Activated CD8-positive, alpha-beta memory T cell treated with anti-CD3 and anti-CD28 coated beads, Interleukin-2, amount 50 U/mL, for 48 hours (primary cell): ENCODE measurements at regions not wholly inside any gene's neighbourhood (a gene's known extent, or its start where the extent isn't known, plus 50 kb on each side); places are given as distances from the start of the nearest gene placed in this dataset.
"Not testable (repeated sequence)": the region's sequence is repeated elsewhere in the genome, so short reads cannot be mapped to it uniquely, and the experiment has no call there.

ENCODE experiments used
- DNase-seq: peaks from one replicate; pipeline ENCODE4 v3.0.0-alpha.2; 2020

- DNase-seq = no peak
Observed at GRCh38 chr10:44749151-44749550, 162.0 kb upstream of the TMEM72 start.

GRCh38 chr10:44752451-44753441 is 158.4 kb upstream of the TMEM72 start:
- no peak for DNase-seq

- DNase-seq = not testable (repeated sequence)
Observed at GRCh38 chr10:44754355-44754754, 156.8 kb upstream of the TMEM72 start.

GRCh38 chr10:44755481-44755880 is 155.7 kb upstream of the TMEM72 start:
- DNase-seq = no peak

- no peak for DNase-seq
Observed at GRCh38 chr10:44756216-44756615, 154.9 kb upstream of the TMEM72 start.

GRCh38 chr10:44757551-44758205 is 153.5 kb upstream of the TMEM72 start:
- DNase-seq = no peak

GRCh38 chr10:44759122-44759521 is 152.0 kb upstream of the TMEM72 start:
- DNase-seq = no peak

GRCh38 chr10:44760513-44760912 is 150.6 kb upstream of the TMEM72 start:
- no peak for DNase-seq

GRCh38 chr10:44761076-44761475 is 150.1 kb upstream of the TMEM72 start:
- DNase-seq = no peak

GRCh38 chr10:44763331-44763730 is 147.8 kb upstream of the TMEM72 start:
- no peak for DNase-seq

GRCh38 chr10:44765299-44765698 is 145.8 kb upstream of the TMEM72 start:
- no peak for DNase-seq

GRCh38 chr10:44766631-44767030 is 144.5 kb upstream of the TMEM72 start:
- DNase-seq = no peak

- DNase-seq = no peak
Observed at GRCh38 chr10:44769450-44769849, 141.7 kb upstream of the TMEM72 start.

- no peak for DNase-seq
Observed at GRCh38 chr10:44771233-44771995, 139.7 kb upstream of the TMEM72 start.

- no peak for DNase-seq
Observed at GRCh38 chr10:44773565-44773964, 137.6 kb upstream of the TMEM72 start.

GRCh38 chr10:44774676-44775401 is 136.3 kb upstream of the TMEM72 start:
- no peak for DNase-seq

- DNase-seq = no peak
Observed at GRCh38 chr10:44775402-44775741, 135.8 kb upstream of the TMEM72 start.

GRCh38 chr10:44776181-44776580 is 135.0 kb upstream of the TMEM72 start:
- no peak for DNase-seq

- DNase-seq = no peak
Observed at GRCh38 chr10:44779511-44779910, 131.6 kb upstream of the TMEM72 start.

- no peak for DNase-seq
Observed at GRCh38 chr10:44780426-44780825, 130.7 kb upstream of the TMEM72 start.

GRCh38 chr10:44781131-44781530 is 130.0 kb upstream of the TMEM72 start:
- no peak for DNase-seq

- DNase-seq = no peak
Observed at GRCh38 chr10:44786286-44786850, 124.8 kb upstream of the TMEM72 start.
